Ovary (tissue), 7 donors: ENCODE measurements at regions not wholly inside any gene's neighbourhood (a gene's known extent, or its start where the extent isn't known, plus 50 kb on each side); places are given as distances from the start of the nearest gene placed in this dataset.

ENCODE experiments used
- DNase-seq, 5 donors: peaks; one replicate each; pipeline ENCODE4 v3.0.0-alpha.2; 2019 to 2020
- H3K27ac ChIP-seq, 2 donors: fragments of 200-600 bp; one replicate each; pipeline versions ENCODE4 v1.5.1 to v1.8.0; 2019 to 2022
- H3K27me3 ChIP-seq: fragments of 200-600 bp; one replicate; pipeline ENCODE4 v1.8.0; 2022
- H3K36me3 ChIP-seq: fragments of 200-600 bp; sonication (generic); one replicate; pipeline ENCODE4 v1.5.1; 2019
- H3K4me1 ChIP-seq: one replicate; pipeline ENCODE4 v1.8.1; 2013; ENCODE audit warnings: mild to moderate bottlenecking, moderate library complexity; ENCODE audit not compliant: insufficient read depth
- H3K4me3 ChIP-seq: fragments of 200-600 bp; sonication (generic); one replicate; pipeline ENCODE4 v1.5.1; 2017
- H3K9me3 ChIP-seq, 2 donors: fragments of 200-600 bp in 1 of 2; sonication (generic) in 1 of 2; one replicate each; pipeline versions ENCODE4 v1.5.1 to v1.8.1; 2013 to 2019; ENCODE audit warnings: mild to moderate bottlenecking in 1 of 2, moderate library complexity in 1 of 2
- CTCF ChIP-seq, 3 donors: fragments of 450-650 bp in 2 of 3; fragments of 200-600 bp in 1 of 3; IDR thresholded peaks; one replicate each; pipeline versions ENCODE4 v1.5.1 to v1.8.0; 2016 to 2022; ENCODE audit warnings: antibody characterized with exemption in 3 of 3, mild to moderate bottlenecking in 1 of 3
- EP300 ChIP-seq: sonication (generic); formaldehyde crosslinking; IDR thresholded peaks from one replicate; pipeline ENCODE4 v1.6.1; 2017; ENCODE audit warnings: antibody characterized with exemption
- POLR2A ChIP-seq: fragments of 450-650 bp; IDR thresholded peaks from one replicate; pipeline ENCODE4 v1.6.1; 2017; ENCODE audit warnings: antibody characterized with exemption, mild to moderate bottlenecking, moderate library complexity
- WGBS, 3 donors: extraction: QIAGEN DNeasy Blood & Tissue Kit in 1 of 3; methylation state at CpG; one replicate each; pipeline versions ENCODE4 v1.1.5 to v1.1.7; 2013 to 2017; 5-methylcytosine and 5-hydroxymethylcytosine counted together
- intact Hi-C, 4 donors: fragments of 100-400 bp; cut with DNase I; formaldehyde crosslinking; loops; one replicate each; pipeline versions ENCODE4 v1.11.0 to v1.15.1; 2022 to 2023
- donor health status: DM: no; HTN: no; CAD: no; lungs with moderate emphysema.
- donor health status: DM: no; HTN: no; CAD: no.
- donor health status: Bipolar disorder and iron deficiency.
- donor health status: DM: no; HTN: no; CAD: no.
- donor health status: DM: yes; HTN: yes; CAD: no.

- H3K4me1 ChIP-seq: no peaks in the 10 kb centered on the region
- TF ChIP-seq EP300 (no peak), CTCF (IDR thresholded peaks at IDR 0.05) (no peak), POLR2A (no peak)
- no peaks in the 10 kb centered on the region for H3K27me3 ChIP-seq
- no peaks in the 10 kb centered on the region for H3K36me3 ChIP-seq
- DNase-seq: no peak
- H3K9me3 ChIP-seq: no peaks in the 10 kb centered on the region
- H3K27ac ChIP-seq: no peak overlapping the region
- WGBS, 3 donors: 52 to 70% (median 64%) methylated on average over 2 of the region's 2 CpGs
- no peak overlapping the region for H3K4me3 ChIP-seq
- intact Hi-C loops: no loop called here
These were observed 870.7 kb downstream of the BRINP3 start for GRCh38 chr1:189606795-189607476.

- 82 to 91% (median 89%) methylated on average over 1 of the region's 1 CpG for WGBS, 3 donors
- no peak overlapping the region for H3K4me3 ChIP-seq
- TF ChIP-seq POLR2A: no peak
- no peak for TF ChIP-seq CTCF (IDR thresholded peaks at IDR 0.05)
- no peak for TF ChIP-seq EP300
These were observed 870.1 kb downstream of the BRINP3 start for GRCh38 chr1:189607477-189608096.

GRCh38 chr1:189609167-189609566 lies 868.5 kb downstream of the BRINP3 start:
- intact Hi-C loops: no loop called here
- no peaks in the 10 kb centered on the region for H3K27me3 ChIP-seq
- no peak overlapping the region for H3K27ac ChIP-seq
- DNase-seq: no peak
- H3K4me3 ChIP-seq: no peak overlapping the region
- no peaks in the 10 kb centered on the region for H3K4me1 ChIP-seq
- 74 to 79% (median 76%) methylated on average over 2 of the region's 2 CpGs for WGBS, 3 donors
- TF ChIP-seq EP300 (no peak), CTCF (IDR thresholded peaks at IDR 0.05) (no peak), POLR2A (no peak)
- H3K36me3 ChIP-seq: no peaks in the 10 kb centered on the region
- no peaks in the 10 kb centered on the region for H3K9me3 ChIP-seq

More at GRCh38 chr1:189607477-189608096, 870.1 kb downstream of the BRINP3 start:
- Histone ChIP-seq H3K36me3 (no peaks in the 10 kb centered on the region), H3K27ac (no peak overlapping the region), H3K9me3 (no peaks in the 10 kb centered on the region), H3K4me1 (no peaks in the 10 kb centered on the region), H3K27me3 (no peaks in the 10 kb centered on the region)
- intact Hi-C loops: no loop called here
- no peak for DNase-seq

GRCh38 chr1:189616893-189617292 lies 860.8 kb downstream of the BRINP3 start:
- 61 to 87% (median 75%) methylated on average over 5 of the region's 5 CpGs for WGBS, 3 donors
- Histone ChIP-seq H3K9me3 (no peaks in the 10 kb centered on the region), H3K27ac (no peak overlapping the region), H3K36me3 (no peaks in the 10 kb centered on the region), H3K4me3 (no peak overlapping the region), H3K27me3 (no peaks in the 10 kb centered on the region), H3K4me1 (no peaks in the 10 kb centered on the region)
- TF ChIP-seq POLR2A (no peak), EP300 (no peak), CTCF (IDR thresholded peaks at IDR 0.05) (no peak)
- intact Hi-C loops: no loop called here
- DNase-seq: no peak
